NOMO-1 treated with dmso at 0.1 percent for 144 hours (cell line): ENCODE measurements at regions not wholly inside any gene's neighbourhood (a gene's known extent, or its start where the extent isn't known, plus 50 kb on each side); places are given as distances from the start of the nearest gene placed in this dataset.
"Not testable (repeated sequence)": the region's sequence is repeated elsewhere in the genome, so short reads cannot be mapped to it uniquely, and the experiment has no call there.

Experiments used
- DNase-seq: peaks from one replicate; lab custom pipeline; 2025; ENCODE audit not compliant: unreplicated experiment; lab: John Stamatoyannopoulos, UW

DNA sequence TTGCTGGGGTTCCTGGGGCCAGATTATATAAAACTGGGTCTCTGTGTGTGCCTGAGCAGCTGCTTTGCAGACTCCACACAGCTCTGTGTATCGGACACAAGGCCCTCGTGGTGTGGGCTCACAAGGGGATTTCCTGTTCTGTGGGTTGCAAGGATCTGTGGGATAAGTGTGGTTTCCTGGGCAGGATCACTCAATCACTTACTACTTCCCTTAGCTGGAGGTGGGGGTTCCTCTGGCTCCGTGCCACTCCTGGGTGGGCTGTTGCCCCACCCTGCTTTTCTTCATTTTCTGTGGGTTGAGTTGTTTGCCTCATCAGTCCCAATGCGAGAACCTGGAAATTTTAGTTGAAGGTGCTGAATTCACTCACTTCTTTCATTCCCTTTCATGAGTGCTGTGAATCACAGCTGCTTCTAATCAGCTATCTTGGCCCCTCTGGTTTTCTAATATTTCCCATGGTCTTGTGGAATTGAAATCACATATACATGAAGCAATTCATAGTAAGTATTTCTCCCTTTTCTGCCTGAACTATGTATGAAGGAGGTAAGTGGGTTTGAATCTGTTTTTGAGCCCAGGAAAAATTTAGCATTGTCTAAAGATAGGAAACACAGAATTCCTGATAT, 196.3 kb downstream of the DCDC2C start:
- no peak for DNase-seq

DNA sequence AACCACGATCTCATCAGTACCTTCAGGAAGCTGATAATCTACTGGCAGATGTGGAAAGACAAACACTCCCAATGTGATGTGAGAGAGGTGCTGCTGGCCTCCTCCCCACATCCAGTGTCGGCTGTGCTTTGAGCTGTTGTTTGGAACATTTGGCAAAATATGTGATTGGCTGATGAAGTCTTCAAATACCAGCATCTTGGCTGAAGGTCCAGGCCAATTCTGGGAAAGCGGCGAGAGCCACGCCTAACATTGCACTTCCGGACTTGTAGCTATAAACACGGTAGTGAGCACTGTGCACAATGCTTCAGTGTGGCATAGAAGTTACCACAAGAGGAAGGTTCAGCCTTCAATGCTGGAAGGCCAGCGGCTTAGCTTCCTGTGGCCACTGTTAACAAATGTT, 198.8 kb downstream of the DCDC2C start:
- no peak for DNase-seq

DNA sequence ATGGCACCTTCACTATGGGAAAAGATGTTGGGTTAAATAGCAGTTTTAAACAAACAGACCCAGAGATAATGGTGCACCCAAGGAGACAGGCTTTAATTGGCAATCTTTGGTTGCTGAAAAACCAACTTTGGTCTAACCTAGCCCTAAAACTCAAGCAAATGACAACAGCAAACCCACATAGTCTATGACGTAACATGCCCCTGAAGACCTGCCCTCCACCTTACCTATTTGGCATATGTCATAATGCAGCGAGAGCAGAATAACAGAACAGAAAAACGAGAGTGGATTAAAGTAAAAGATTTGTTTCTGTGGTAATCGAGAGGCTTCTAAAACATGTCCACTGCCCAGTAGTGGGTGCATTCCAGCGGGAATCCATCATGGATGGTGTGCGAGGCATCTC, 200.7 kb downstream of the DCDC2C start:
- DNase-seq, result no peak

GRCh38 chr2:3908498-3908897, 205.1 kb downstream of the DCDC2C start:
- not testable (repeated sequence) for DNase-seq

DNA sequence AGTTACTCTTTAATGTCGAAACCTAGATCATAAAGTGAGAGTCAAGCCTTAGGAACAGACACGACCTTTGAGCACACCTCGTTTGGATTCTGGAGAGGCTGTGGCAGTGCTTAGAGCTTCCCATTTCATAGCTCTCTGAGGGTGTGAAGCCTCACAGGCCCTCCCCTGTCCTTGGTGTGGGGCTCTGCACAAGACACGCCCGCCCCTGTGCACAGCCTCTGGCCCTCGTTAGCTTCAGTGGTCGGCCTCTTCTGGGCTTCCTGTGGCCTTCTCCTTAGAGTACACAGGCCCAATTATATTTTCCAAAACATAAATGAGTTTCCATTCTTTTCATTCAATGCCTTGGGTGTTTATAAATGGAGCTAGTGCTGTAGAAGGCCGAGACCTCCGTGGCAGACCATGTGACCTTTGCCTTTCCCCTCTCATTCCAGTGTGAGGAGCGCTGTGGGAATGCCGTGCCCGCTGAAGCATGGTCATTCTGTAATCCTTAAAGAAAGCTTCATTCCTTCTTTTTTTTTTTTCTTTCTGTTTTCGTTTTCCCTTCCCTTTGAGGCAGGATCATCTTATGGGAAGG, 208.6 kb downstream of the DCDC2C start:
- no peak for DNase-seq

GRCh38 chr2:3913166-3913565, 209.8 kb downstream of the DCDC2C start:
- no peak for DNase-seq

GRCh38 chr2:3914241-3914640, 210.9 kb downstream of the DCDC2C start:
- DNase-seq, result no peak

DNA sequence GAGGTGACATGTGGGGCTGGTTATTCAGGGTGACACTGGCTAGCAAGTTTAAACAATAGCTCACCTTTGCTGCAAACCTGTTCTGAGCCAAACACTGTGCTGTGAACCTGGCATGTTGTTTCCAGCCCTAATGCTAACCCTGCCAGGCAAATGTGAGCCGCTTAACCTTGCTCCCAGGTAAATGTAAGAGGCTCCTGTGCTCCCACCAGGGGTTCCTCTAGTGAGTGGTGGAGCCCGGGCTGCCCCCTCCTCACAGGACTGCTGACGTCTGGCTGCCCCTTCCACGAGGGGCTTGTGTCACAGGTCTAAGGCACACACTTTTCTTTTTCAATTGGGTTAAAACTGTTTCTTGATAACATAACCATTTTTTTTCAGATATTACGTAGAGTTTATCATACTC, 223.7 kb downstream of the DCDC2C start:
- DNase-seq, result no peak

- DNase-seq, result no peak
Measured at GRCh38 chr2:3929374-3929773, 226.0 kb downstream of the DCDC2C start.

DNA sequence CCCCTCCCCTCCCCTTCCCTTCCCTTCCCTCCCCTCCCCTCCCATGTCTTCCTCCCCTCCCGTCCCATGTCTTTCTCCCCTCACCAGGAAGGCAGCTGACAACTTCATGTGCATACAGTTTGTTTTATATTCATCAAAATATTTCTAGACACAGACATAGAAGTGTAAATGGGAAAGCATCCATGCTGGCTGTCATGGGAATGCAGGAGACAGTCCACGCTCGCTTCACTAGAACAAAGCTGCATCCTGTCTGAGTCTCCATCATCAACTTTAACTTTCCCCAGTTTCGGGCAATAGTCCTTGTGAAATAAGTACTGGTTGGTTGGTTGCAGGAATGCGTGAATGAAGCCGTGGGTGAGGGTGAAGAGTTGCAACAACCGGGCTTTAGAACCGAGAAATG, 226.9 kb downstream of the DCDC2C start:
- no peak for DNase-seq

DNA sequence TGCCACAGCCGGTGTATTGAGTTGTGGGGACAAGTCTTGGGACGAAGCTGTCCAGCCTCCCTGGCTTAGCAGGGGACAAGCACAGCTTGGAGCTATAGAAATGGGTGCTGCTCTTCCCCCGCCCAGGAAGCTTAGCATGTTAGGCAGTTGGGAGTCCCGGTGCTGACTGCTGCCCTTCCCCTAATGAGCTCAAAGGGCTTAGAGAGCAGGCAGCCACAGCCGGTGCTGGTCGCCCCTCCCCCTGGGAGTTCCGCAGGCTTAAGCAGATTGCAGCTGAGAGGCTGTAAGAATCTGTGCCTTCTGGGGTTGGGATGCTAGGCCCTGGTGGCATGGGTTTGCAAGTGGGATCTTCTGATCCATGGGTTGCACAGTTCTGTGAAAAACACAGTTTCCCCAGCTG, 237.3 kb downstream of the DCDC2C start:
- DNase-seq, result no peak

DNA sequence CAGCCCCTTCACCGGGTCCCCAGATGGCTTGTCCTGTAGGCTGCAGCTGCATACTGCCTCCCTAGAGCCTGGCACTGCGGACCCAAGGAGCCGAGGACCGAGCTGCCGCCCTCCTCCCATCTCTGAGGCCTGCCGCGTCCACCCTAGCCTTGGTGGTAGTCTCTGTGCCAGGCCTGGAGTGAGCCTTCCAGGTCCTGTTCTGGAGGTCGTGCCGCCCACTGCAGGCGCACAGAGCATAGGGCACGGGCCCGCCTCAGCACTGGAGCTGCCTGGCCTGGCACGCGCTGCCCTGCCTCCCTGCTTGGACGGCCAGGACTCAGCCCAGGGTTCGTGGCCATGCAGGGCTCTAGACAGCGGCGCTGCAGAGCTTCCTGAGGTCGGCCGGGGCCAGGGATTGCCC, 239.5 kb downstream of the DCDC2C start:
- DNase-seq, result no peak

DNA sequence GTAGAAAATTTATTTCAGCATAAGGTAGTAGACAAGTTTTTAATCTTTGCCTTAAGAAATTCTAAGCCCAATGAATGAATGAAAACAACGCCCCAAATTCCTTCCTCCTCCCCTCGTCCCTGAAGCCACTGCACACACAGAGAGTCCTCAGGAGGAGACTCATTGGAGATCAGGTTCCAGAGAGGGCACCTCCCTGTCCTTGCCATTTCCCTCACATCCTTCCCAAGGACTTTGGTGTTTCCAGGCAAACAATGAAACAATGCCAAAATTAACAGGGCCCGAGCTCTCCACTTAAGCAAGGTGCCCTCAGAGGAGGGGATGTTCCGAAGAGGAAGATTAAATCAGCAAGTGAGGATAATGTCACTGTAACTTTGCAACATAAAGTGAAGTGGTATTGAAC, 240.7 kb downstream of the DCDC2C start:
- DNase-seq, result no peak

GRCh38 chr2:3944841-3945240, 241.5 kb downstream of the DCDC2C start:
- DNase-seq, result no peak

DNA sequence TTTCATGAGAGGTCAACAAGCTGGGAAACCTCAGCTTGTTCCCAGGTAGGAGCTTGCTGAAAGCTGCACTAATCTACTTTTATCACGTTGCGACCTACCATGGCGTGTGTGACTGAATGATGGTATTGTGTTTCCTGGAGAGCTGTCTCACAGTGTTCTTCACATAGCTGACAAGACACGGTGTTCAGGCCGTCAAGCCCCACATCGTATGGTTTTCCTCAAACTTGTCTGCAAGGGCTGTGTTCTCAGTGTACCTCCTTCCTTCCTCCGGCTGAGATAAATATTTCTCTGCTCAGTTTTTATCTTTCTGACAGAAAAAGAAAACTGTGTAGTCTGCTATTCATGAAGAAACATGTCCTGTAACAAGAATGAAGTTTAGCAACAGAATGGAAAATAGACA, 244.8 kb downstream of the DCDC2C start:
- no peak for DNase-seq

GRCh38 chr2:3951131-3951954, 248.0 kb downstream of the DCDC2C start:
- DNase-seq, result no peak

GRCh38 chr2:3952866-3953516, 249.6 kb downstream of the DCDC2C start:
- DNase-seq, result no peak

GRCh38 chr2:3954261-3954660, 250.9 kb downstream of the DCDC2C start:
- no peak for DNase-seq

DNA sequence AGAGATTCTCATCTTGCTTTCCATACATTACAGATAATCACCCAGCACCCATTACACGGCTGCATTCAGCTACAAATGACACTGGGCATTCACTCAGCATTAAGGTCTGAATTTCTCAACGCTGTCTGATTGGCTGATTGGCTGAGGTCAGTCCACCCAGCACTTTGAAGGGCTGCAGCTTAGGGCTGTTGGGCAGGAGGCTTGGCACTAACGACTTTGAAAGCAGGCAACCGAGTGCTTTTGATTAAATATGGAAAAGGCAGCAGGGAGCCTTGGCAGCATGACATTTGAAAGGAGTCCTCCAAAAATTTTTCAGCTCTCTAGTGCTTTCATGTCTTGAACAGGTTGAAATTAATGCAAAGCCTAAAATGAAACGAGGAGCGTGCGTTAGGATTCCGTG, 253.0 kb downstream of the DCDC2C start:
- DNase-seq, result no peak

- no peak for DNase-seq
Measured at GRCh38 chr2:3956892-3957291, 253.5 kb downstream of the DCDC2C start.

GRCh38 chr2:3958465-3958864, 255.1 kb downstream of the DCDC2C start:
- no peak for DNase-seq

DNA sequence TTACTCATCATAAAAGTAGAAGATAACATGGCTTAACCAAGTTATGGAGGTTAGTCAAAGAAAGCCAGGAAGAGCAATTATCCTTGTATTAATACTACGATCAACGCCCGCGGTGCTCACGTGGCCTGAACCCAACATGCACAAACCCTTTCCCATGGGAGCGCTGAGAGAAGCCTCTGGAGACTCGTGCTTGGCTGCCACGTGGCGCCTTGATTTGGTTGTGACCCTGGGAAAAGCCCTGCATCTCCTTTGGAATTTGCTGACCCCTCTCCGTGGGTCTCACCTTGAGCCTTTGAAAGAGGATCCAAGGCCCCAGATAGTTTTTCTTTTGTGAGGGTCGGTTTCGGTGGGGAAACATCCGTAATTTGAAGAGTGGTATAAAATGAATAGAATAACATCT, 255.6 kb downstream of the DCDC2C start:
- DNase-seq, result no peak
